Mesenteric fat pad (tissue), 1 donor: ENCODE measurements at regions not wholly inside any gene's neighbourhood (a gene's known extent, or its start where the extent isn't known, plus 50 kb on each side); places are given as distances from the start of the nearest gene placed in this dataset.
"Not testable (repeated sequence)": the region's sequence is repeated elsewhere in the genome, so short reads cannot be mapped to it uniquely, and the experiment has no call there.

Experiments used
- DNase-seq: peaks from one replicate; pipeline ENCODE4 v3.0.0-alpha.2; 2020; ENCODE audit warnings: low spot score
- donor health status: DM: yes; HTN: yes; CAD: no.

DNA sequence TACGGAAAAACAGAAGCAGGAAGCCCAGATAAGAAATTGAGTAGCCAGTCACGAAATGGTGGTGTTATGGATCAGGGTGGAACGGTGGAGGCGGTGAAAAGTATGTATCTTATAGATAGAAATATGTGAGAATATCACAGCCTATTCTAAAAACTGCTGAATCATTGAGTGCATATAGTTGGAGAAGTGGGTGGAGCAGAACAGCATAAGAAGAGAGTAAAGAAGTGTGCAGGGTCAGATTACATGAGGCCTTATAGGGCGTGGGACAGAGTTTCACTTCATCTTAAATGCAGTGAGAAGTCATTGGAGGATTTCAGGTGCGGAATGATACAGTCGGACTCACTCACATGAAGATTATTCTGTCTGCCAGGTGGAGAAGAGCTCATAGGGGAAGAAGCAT, 293.1 kb downstream of the TRIML1 start:
- no peak for DNase-seq

DNA sequence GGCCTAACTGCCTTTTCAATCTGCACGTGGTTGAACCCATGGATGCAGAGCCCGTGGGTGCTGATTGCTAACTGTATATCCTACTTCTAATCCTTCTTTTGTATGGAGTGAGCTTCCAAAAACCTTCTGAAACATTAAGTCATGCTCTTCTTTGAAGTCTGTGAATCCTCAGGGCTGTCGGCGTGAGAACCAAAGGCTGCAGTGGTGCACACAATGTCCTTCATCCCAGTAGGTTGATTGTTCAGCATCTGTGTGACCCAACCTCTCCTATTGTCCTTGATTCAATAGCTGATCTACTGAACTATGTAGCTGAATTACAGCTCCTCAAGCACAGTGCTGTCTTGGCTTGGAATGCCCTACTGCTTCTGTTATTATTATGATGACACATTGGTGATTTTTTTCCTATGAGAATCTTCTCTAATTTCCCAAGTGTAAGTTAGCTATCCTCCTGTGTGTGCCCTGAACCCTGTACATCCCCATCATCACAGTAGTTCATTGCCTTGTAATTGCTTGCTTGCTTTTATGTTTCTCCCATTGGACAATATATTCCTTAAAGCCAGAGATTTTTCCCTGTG, 294.6 kb downstream of the TRIML1 start:
- DNase-seq: no peak

DNA sequence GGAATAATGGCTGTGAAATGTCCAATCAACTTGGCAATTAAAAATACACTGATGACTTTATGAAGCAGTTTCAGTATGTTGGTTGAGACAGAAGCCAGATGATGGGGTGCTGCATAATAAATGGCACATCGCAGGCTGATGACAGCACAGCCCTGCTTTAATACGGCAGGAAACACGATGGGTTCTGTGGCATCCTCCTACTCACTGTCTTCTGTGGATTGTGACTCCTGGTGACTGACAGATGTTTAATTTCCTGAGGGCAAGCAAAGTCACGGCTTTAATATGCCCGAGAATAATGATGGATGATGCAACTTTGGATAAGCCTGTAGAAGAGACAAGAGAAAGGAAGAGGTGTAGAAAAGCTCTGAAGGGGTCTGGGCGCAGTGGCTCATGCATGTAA, 295.4 kb downstream of the TRIML1 start:
- DNase-seq: no peak

DNA sequence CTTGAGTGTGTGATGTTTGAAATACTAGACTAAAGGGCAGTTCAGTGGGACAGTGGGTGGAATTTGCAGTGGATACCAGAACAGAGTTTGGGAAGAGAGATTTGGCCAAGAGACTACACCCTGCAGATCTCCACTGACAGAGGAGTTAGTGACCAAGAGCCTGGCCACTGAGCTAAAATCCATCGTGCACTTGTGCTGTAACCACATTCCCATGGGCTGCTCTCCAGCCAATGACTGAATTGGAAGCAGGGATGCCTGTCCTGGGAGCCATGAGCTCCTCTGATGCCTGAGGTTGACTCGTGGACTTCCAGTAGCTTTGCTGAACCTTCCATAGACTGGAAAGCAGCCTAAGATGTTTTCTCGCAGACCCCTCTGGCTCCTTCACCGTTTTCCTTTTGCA, 296.1 kb downstream of the TRIML1 start:
- no peak for DNase-seq

DNA sequence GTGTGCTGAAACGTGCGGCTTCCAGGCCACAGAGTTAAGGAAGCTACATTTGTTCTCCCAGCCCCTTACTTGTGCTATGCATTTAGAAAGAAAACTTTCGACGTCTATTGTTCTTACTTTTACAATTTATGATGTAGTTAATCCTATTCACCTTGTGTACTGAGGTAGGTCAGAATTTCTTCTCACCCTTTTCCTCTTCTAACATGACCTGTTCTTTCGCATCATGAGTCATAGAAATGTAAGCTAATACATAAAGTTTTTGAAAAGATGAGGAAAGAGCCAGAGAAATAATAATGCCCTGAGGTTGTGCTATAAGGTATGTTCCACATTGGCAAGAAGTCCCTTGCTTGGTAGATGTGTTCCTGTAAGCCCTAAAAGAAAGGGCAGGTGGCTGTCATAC, 298.3 kb downstream of the TRIML1 start:
- DNase-seq: no peak

DNA sequence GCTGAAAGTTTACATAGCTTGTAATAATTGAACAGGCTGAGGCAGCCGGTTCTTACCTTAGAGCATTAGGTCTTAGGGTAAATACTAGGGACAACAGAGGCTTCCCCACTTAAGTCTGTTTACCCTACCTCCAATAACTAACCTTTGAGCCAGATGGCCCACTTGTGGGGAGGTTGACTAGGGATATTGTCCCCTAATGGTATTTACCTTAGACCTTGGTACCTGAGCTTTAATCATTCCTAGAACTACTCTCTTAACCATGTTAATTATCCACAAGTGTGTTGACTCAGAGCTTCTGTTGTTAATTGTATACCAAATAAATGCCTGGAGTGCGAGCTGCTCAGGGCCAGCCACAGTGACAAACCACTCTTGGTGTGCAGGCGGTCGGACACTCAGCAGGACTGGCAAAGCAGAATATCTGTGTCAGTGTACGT, 299.2 kb downstream of the TRIML1 start:
- DNase-seq: not testable (repeated sequence)

DNA sequence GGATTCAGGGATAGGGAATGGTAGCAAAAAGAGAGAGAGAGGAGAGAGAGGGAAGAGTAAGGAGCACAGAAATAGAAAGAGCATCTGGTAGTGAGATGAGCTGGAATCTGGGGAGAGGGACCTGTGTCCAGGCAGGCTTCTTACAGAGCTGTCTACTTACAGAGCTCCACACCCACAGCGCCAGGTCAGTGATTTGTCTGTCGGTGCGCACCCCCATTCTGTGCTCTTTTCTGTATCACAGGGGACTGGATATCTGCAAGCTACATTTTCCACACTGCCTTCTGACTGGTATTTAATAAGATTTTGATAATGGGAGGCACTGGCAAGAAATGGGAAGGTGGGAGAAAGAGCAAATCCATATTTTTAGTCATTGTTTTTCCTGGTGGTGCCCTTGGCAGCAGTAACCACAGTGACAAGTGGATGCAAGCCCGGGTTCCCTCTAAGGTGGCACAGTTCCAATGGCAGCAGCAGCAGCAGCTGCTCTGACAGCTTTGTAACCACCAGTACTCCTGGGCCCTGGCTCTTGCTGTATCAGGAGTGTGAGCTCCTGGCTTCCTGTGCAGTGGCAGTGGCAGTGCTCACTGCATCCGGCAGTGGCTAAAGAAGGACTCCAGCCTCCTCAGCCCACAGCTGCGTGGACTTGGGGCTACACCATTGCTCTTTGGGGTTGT, 300.5 kb downstream of the TRIML1 start:
- no peak for DNase-seq

DNA sequence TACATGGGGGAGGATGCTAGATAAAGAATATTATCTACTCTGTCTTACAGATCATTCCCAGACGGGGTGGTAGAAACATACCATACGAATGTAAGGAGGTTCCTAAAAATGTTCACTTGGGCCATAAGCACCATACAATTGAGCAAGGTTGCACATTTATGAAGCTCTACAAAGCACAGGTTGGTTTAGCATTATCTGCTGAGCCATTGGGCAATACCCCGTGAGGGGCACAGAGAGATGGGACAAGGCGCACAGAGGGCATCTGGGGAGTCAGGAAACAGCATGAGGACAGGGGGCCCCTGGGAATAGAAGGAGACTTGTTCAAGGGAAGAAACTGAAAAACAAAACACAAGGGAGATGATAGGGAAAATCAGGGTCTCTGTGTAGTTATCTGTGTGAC, 305.3 kb downstream of the TRIML1 start:
- no peak for DNase-seq

DNA sequence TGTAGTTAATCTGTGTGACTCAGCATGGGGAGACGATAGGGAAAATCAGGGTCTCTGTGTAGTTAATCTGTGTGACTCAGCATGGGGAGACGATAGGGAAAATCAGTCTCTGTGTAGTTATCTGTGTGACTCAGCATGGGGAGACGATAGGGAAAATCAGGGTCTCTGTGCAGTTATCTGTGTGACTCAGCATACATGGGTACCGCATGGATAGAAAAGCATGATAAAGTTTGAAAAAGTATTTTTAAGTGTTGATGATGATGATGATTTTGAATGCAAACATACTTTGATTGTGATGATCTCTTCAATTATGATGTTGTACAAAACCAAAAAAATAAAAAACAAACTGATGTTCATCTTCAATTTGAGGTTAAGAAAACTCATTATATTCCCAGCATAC, 309.8 kb downstream of the TRIML1 start:
- DNase-seq: not testable (repeated sequence)

DNA sequence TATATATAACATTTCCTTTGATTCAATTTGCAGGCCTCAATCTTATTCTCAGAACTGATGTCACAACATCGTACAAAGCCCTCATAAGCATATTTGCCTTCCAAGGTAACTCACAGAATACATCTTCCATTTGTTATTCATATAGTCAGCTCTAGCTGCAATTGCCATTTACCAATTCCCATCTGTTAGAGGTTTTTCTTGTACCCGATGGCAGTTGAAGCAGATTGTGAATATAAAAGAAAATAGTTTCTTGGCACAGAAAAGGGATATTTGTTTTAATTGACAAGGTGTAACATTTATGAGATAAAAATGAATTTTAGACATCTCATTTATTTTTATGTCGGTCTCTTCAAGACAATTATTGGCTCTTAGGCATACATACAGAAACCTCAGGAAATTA, 311.3 kb downstream of the TRIML1 start:
- DNase-seq: no peak

DNA sequence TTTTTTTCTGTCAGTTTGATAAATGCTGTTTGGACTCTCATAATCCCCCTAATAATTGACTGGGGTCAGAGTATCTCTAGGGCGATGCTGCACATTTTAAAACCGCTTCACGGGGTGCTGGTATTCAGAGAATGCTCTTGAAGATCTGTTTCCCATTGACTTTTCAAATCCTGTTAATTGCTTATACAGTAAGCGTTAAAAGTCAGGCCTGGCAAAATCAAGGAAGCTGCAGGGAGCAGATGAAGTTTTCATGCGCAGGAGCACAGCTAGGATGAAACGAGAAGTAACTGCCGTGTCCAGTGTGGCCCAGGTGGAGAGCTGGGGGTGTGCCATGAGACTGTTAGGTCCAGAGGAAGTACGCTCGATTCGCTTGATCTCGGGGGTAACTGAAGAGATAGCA, 312.9 kb downstream of the TRIML1 start:
- no peak for DNase-seq

DNA sequence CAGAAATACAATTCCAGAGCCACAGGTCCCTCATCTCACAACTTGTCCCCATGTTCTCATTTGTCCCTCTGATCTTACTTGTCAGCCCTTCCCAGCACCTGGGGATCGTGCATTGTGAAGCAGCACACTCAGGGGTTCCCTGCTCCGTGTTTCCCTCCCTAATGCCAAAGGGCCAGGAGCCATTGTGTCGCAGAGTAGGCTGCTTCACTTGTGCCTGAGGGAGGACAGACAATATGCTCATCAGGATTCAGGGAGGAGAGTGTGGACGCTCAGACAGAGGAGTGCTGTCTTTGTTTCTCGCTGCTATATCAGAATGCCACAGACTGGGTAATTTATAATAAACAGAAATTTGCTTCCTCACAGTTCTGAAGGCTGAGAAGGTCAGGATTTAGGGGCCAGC, 315.3 kb downstream of the TRIML1 start:
- DNase-seq: no peak

DNA sequence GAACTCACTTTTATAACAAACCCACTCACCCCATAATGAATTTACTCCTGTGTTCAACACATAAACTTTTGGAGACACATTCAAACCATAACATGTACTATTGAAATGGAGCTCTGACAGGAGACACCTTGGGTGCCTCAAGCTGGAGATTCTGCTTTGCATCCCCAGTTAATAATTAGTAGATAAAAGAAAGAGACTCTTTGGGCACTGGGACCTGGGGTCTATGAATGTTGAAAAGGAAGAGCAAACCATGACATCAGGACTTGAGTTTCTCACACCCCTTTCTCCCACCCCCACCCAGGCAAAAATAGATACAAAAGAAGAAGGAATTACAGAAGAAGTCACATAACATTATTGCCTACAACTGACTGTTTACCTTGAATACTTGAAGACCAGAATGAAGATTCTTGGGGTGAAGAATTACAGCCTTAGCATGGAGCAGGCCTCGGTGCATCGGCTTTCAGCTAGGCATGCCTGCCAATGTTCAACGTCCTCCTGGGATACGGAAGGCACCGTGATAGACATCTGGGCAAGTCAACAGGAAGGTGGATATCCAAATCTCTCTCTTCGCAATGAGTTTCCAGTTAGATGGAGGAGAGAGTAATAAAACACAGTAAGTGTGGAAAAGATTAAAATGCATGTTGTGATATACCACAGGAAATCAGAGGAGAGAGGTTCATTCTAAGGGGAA, 316.0 kb downstream of the TRIML1 start:
- no peak for DNase-seq

DNA sequence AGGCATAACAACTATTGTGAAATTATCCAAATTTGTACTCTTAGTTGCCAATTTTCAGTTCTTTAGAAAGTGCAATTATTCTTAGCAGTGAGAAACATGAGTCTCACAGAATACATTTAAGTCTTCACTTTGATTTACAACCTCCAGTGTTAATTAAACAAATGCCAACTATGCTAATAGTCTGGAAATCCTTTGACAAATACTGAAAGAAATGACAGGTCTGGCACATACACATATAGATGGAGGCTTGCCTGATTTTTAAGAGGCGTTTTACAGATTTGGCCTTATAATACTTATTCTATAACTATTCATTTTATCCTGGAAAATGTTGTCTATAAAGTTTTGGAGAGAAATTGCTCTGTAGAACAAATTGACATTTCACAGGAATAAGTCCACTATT, 320.1 kb downstream of the TRIML1 start:
- no peak for DNase-seq

DNA sequence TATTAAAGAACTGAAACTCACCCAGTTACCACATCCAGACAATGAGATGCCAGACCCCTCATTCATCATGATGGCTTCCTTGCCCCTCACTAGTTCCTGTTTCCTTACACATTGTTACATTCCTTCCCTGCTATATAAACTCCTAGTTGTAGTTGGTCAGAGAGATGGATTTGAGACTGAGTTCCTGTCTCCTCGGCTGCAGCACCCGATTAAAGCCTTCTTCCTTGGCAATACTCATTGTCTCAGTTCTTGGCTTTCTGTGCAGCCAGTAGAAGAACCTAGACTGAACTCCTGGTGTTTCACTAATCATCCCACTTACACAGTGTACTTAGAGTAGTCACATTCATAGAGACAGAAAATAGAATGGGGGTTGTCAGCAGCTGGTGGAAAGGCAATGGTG, 324.7 kb downstream of the TRIML1 start:
- DNase-seq: no peak

DNA sequence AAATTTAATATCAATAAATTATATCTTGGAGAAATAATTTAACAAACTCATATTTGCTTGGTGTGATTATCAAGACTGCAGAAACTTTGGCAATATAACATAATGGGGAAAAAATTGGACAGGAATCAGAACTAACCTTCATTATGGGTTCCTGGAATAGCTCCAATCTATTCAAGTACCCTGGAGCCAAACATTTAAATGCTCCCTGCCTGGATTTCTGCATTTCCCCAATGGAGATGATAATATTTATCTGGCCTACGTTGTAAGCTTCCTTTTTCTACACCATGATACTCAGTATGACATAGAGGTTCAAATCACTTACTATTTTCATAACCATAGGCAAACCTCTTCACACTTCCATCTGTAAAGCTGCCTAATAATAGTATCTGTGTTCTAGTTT, 326.8 kb downstream of the TRIML1 start:
- DNase-seq: no peak

DNA sequence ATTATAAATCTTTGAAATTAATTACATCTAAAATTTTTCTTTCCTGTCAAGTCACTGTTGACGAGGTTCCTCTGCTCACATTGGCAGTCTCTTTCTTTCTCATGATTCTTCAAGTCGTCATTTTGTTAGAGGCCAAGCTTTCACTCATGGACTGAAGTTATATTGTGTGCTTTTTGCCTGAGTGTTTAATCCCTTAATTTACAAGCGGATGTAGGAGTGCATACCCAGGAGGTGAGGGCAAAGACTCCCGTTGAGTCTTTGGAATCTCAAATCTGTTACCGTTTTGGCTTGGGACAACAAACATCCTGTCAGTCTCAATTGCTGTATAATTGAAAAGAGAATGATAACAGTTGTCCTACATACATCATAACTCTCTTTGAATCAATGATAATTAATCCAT, 345.0 kb downstream of the TRIML1 start:
- no peak for DNase-seq

DNA sequence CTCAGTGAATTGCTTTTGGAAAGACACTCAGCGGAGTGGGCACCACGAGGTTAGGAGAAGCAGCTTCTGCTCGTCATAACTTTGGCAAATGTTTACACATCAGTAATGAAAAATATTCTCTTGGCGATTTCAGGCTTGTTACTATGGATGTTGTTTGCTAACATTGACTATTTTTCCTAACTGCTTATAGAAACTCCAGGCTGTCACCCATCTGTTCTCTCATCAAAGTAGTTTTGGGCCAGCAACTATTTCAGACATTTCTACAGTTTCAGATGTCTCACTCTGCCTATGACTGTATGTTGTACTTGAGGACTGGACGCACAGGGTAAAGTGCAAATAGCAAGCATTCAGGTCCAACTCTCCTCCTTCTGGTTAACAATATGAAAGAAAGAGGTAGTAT, 346.7 kb downstream of the TRIML1 start:
- DNase-seq: no peak

DNA sequence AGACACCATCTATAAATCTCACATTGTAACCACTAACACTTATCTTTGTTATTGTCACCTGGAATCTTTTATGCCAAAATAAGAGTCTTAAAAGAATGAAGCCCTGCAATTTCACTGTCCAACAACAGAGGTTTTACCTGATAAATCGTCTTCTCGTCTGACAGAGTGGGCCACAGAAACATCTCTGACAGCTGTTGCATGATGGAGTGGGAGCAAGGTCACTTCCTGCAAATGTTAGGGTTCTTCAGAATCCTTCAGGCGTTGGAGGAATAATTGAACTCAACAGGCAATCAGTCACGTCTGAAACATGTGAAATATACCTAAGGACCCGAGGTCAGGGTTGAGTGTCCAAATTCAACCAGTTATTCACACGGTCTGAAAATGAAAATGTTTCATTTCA, 353.6 kb downstream of the TRIML1 start:
- DNase-seq: no peak

DNA sequence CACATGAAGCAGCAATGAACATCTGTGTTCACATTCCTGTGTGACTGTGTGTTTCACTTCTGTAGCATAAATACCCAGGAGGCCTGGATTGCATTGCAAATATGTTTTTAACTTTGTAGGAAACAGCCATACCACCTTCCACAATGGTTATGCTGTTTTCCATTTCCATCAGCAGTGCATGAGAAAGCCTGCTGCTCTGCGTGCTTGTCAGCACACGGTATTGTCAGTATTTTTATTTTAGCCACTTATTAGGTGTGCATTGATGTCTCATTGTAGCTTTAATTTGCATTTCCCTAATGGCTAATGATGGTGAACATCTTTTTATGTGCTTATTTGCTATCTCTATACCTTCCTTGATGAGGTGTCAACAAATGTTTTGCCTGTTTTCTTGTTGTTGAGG, 355.9 kb downstream of the TRIML1 start:
- DNase-seq: no peak

DNA sequence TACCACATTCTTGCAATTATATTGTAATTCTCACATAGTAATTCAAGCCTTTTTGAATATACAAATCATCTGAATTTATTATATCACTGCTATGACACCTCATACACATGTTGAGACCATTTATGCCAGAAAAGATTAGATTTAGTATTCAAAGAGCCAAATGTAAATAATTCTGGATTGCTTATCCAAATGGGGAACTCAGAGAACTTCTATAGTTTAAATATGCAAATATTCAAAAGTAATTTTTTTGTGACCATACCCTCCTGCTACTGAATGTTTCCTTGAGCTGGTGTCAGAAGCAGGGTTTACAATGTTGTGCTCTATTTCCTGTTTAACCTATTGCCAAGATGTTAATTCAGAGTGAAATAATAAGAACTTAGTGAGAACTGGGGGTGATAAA, 372.2 kb downstream of the TRIML1 start:
- no peak for DNase-seq

DNA sequence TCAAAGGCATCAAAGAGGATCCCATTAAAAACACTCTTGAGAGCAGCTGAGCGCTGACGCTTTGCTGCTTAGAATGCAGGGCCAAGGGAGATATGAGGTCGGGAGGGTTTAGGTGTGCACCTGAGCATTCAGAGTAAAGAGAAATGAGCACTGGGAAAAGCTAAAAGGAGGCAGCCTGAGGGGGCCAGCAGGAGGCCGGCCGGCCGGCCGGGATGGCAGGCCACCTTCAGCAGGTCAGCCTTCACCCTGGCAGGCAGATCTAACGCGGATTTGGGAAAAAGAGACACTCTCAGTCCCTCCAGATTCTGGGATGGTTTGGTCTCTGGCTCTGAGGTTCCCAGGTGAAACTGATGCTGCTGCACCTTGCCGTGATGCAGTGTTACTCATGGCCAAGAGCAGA, 393.5 kb downstream of the TRIML1 start:
- DNase-seq: no peak

DNA sequence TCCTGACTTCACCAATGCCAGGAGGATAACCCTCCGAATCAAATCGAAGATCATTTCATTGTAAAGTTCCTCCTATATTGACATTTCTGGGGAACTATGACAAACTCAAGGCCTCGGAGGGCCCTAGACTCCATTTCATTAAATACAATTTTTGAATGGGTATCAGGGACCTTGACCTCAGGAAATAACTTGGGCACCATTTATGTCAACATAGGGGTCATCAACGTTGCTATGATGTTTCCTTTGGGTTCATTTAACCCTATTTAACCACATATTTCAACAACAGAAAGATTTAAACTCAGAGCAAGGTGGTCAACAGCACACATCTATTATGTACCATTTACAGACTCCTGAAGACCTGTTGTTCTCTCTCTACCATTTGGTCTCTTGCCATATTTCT, 395.1 kb downstream of the TRIML1 start:
- DNase-seq: no peak
